Keratinocyte (primary cell): ENCODE measurements at regions not wholly inside any gene's neighbourhood (a gene's known extent, or its start where the extent isn't known, plus 50 kb on each side); places are given as distances from the start of the nearest gene placed in this dataset.

ENCODE experiments used
- DNase-seq: peaks from one replicate; pipeline ENCODE4 v3.0.0-alpha.2; 2011; ENCODE audit warnings: low read depth, missing footprints, low spot score
- FAIRE-seq: peaks from 2 replicates; lab custom pipeline; 2011; peaks lifted over from hg19 to GRCh38; lab: Jason Lieb, UNC
- H2AFZ ChIP-seq: 2 replicates; pipeline ENCODE4 v1.6.0; 2012; ENCODE audit warnings: low read length, control low read depth, inconsistent platforms; ENCODE audit not compliant: control insufficient read depth
- H3K27ac ChIP-seq: 2 replicates; pipeline ENCODE4 v1.5.1; 2011; ENCODE audit warnings: low read length; ENCODE audit not compliant: control insufficient read depth, insufficient read depth
- H3K27me3 ChIP-seq: 3 replicates; pipeline ENCODE4 v1.6.0; 2011; ENCODE audit warnings: low read length; ENCODE audit not compliant: control insufficient read depth, insufficient read depth; ENCODE audit errors: extremely low read depth
- H3K36me3 ChIP-seq, 2 experiments: 2 replicates in 1 of 2; 3 replicates in 1 of 2; pipeline ENCODE4 v1.5.1; 2011; ENCODE audit warnings: low read length in 2 of 2, mild to moderate bottlenecking in 1 of 2; ENCODE audit not compliant: control insufficient read depth in 2 of 2, insufficient read depth in 2 of 2; ENCODE audit errors: extremely low read depth in 1 of 2
- H3K4me1 ChIP-seq: 3 replicates; pipeline ENCODE4 v1.5.1; 2011; ENCODE audit warnings: low read length; ENCODE audit not compliant: control insufficient read depth, insufficient read depth; ENCODE audit errors: extremely low read depth
- H3K4me2 ChIP-seq: 3 replicates; pipeline ENCODE4 v1.6.0; 2011; ENCODE audit warnings: low read depth, low read length; ENCODE audit not compliant: control insufficient read depth, insufficient read depth; ENCODE audit errors: extremely low read depth
- H3K4me3 ChIP-seq, 3 experiments: fragments of 200-600 bp in 1 of 3; sonication (generic) in 1 of 3; 2 replicates in 2 of 3; 3 replicates in 1 of 3; pipeline ENCODE4 v1.5.1; 2011 to 2016; ENCODE audit warnings: low read length in 3 of 3, mild to moderate bottlenecking in 3 of 3, control low read depth in 2 of 3, inconsistent platforms in 1 of 3, low read depth in 1 of 3, mixed read lengths in 1 of 3, mixed run types in 1 of 3, moderate library complexity in 1 of 3; ENCODE audit not compliant: control insufficient read depth in 2 of 3, insufficient read depth in 2 of 3; ENCODE audit errors: extremely low read depth in 1 of 3
- H3K79me2 ChIP-seq: 2 replicates; pipeline ENCODE4 v1.6.0; 2012; ENCODE audit warnings: low read length; ENCODE audit not compliant: control insufficient read depth, insufficient read depth
- H3K9ac ChIP-seq: 3 replicates; pipeline ENCODE4 v1.6.0; 2011; ENCODE audit warnings: low read length; ENCODE audit not compliant: control insufficient read depth, insufficient read depth; ENCODE audit errors: extremely low read depth
- H3K9me1 ChIP-seq: 3 replicates; pipeline ENCODE4 v1.6.0; 2011; ENCODE audit warnings: low read length; ENCODE audit not compliant: control insufficient read depth, insufficient read depth; ENCODE audit errors: extremely low read depth
- H3K9me3 ChIP-seq: 2 replicates; pipeline ENCODE4 v1.5.1; 2012; ENCODE audit warnings: low read depth, low read length; ENCODE audit not compliant: control insufficient read depth
- H4K20me1 ChIP-seq: 3 replicates; pipeline ENCODE4 v1.6.0; 2011; ENCODE audit warnings: low read length; ENCODE audit not compliant: control insufficient read depth, insufficient read depth; ENCODE audit errors: extremely low read depth
- EZH2 ChIP-seq: IDR thresholded peaks from one replicate; pipeline ENCODE4 v1.6.1; 2012; ENCODE audit warnings: inconsistent platforms, mild to moderate bottlenecking, low read length, moderate library complexity
- dilution Hi-C: fragments of 300-500 bp; cut with MboI; formaldehyde crosslinking; loops from one replicate; pipeline ENCODE4 v1.7.0; 2020; ENCODE audit warnings: low sequenced_read_pairs; ENCODE audit not compliant: extremely low pct_ligation_motif_present
- TF ChIP-seq, protein P1 (sequence below), 3 experiments: IDR thresholded peaks in 1 of 3; conservative IDR thresholded peaks in 1 of 3; optimal IDR thresholded peaks in 1 of 3; 2 replicates in 2 of 3; 3 replicates in 1 of 3; pipeline versions ENCODE3 to v1.5.1; 2011; ENCODE audit warnings: low read length in 3 of 3, mild to moderate bottlenecking in 3 of 3, moderate library complexity in 2 of 3, control low read depth in 1 of 3, inconsistent platforms in 1 of 3; ENCODE audit not compliant: insufficient read depth in 2 of 3; ENCODE audit errors: extremely low read depth in 1 of 3

DNA sequence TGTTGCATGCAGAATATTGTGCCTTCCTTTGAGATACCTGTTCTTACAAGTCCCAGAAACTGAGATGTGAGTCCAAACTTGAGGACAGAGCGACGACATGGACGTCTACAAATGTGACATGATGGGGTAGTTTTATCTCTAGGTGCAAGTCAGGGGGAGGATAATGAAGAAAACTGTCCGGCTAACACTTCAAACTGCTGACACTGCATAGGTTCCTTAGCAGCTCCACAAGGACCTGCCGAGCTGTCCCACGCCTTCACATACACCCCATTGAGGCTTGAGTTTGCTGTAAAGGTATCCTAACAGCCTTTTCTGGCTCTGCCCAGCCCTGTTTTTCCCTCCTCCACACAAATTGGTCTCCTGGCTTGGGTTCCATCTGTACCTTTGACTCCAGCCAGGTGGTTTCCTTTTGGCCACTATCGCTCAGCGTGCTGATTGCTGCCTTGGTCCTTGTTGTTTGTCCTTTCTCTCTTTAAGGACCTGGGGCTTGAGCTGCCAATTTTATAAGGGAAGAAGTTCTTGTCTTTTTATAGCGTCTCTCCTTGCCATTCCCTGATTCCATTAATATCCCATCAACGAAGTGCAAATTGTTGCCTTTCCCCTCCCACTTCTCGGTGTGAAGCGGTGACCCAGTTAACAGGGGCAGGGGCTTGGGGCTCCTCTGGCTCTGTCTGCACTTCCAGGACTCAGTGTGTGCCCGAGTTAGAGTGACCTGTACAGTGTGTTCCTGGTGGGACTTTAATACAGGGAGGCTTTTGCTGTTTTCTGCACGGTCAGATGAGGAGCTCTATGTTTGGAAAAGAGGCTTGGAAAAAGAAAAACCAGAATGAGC, 100.3 kb downstream of the PCSK1 start:
- Histone ChIP-seq H2AFZ (no peak overlapping the region), H3K4me1 (peaks cover 12% of the 10 kb centered on the region), H3K36me3 (no peaks in the 10 kb centered on the region), H3K27me3 (no peaks in the 10 kb centered on the region), H3K79me2 (no peaks in the 10 kb centered on the region), H4K20me1 (no peaks in the 10 kb centered on the region), H3K27ac (no peak overlapping the region), H3K9me3 (no peaks in the 10 kb centered on the region), H3K9me1 (no peaks in the 10 kb centered on the region), H3K4me2 (no peak overlapping the region), H3K4me3 (no peak overlapping the region), H3K9ac (no peak overlapping the region)
- FAIRE-seq (no peak), DNase-seq (no peak)
- dilution Hi-C loops: no loop called here
- TF ChIP-seq, protein P1, sequence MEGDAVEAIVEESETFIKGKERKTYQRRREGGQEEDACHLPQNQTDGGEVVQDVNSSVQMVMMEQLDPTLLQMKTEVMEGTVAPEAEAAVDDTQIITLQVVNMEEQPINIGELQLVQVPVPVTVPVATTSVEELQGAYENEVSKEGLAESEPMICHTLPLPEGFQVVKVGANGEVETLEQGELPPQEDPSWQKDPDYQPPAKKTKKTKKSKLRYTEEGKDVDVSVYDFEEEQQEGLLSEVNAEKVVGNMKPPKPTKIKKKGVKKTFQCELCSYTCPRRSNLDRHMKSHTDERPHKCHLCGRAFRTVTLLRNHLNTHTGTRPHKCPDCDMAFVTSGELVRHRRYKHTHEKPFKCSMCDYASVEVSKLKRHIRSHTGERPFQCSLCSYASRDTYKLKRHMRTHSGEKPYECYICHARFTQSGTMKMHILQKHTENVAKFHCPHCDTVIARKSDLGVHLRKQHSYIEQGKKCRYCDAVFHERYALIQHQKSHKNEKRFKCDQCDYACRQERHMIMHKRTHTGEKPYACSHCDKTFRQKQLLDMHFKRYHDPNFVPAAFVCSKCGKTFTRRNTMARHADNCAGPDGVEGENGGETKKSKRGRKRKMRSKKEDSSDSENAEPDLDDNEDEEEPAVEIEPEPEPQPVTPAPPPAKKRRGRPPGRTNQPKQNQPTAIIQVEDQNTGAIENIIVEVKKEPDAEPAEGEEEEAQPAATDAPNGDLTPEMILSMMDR (optimal IDR thresholded peaks at IDR 0.05 in 1 of 3, IDR thresholded peaks at IDR 0.05 in 1 of 3, conservative IDR thresholded peaks at IDR 0.05 in 1 of 3; ENCODE audit: extremely low read depth in 1 of 3, insufficient read depth in 2 of 3, low read length in 3 of 3): no peak
- TF ChIP-seq EZH2: no peak

DNA sequence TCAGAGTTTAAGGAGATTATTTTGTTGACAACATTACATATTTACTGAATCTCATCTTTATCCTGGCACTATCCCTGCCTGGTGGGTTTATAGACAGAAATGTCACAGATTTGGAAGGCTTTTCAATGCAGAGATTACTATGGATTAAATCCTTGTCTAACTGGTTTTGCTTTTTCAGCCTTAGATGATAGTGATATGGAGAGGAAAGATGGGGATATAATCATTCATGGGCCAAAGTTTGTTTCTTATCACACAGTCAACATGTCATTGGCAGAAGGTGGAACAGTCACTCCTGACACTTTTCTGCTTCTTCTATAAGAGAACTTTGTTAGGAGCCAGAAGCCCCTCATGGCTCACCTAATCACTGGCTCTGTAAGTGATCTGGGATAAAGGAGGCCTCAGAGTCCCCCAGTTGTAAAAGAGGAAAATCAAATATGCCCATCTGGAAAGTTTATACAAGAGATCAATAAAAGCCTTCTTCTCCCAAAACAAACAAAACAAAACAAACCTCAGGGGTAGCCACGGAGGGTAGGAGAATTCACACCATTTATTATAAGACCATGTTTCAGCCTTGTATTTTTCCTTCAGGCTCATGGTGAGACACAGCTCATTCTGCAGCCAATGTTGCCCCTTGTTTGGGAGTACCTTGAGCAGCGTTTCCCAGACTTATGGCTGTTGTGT, 101.2 kb downstream of the PCSK1 start:
- H3K79me2 ChIP-seq: no peaks in the 10 kb centered on the region
- H3K36me3 ChIP-seq: no peaks in the 10 kb centered on the region
- H3K27me3 ChIP-seq: no peaks in the 10 kb centered on the region
- H4K20me1 ChIP-seq: no peaks in the 10 kb centered on the region
- H3K27ac ChIP-seq: no peak overlapping the region
- DNase-seq (no peak), FAIRE-seq (no peak)
- peaks cover 12% of the 10 kb centered on the region for H3K4me1 ChIP-seq
- no peaks in the 10 kb centered on the region for H3K9me1 ChIP-seq
- no peak for TF ChIP-seq EZH2
- TF ChIP-seq, protein P1 (optimal IDR thresholded peaks at IDR 0.05 in 1 of 3, IDR thresholded peaks at IDR 0.05 in 1 of 3, conservative IDR thresholded peaks at IDR 0.05 in 1 of 3; ENCODE audit: extremely low read depth in 1 of 3, insufficient read depth in 2 of 3, low read length in 3 of 3): no peak
- H3K4me2 ChIP-seq: no peak overlapping the region
- H2AFZ ChIP-seq: no peak overlapping the region
- no peaks in the 10 kb centered on the region for H3K9me3 ChIP-seq
- no peak overlapping the region for H3K4me3 ChIP-seq
- H3K9ac ChIP-seq: no peak overlapping the region
- dilution Hi-C loops: no loop called here
